ENCODE measurements at regions not wholly inside any gene's neighbourhood (a gene's known extent, or its start where the extent isn't known, plus 50 kb on each side); places are given as distances from the start of the nearest gene placed in this dataset.

DNA sequence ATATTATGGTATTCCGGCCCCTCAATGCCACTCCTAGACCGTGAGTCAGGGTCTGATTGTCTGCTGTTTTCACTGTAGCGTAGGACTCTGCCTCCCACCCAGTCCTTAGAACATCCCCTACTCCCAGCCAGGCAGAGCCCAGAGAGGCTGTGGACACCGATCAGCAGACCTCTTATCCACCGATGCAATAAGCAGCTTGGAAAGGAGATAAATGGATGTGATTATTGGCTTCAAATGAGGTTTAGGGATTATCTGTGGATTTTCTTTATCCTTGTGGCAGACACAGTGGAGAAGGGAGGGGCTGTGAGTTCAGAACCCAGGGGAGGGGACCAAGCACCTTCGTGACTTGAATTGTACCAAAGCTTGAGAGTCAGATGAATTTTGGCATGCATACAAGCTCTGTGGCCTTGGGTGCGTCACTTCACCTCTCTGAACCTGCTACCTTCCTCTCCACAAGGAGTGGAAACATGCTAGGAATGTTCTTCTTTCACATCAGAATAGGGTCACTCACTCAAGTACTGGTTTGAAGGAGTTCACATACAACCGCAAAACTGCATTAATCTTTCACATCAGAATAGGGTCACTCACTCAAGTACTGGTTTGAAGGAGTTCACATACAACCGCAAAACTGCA is 83.1 kb upstream of the CPLX2 start:
- WGBS, 3 donors, result 78 to 80% (median 79%) methylated on average over 9 of the region's 9 CpGs
- peaks cover 2 to 43% (median 9%) of the 10 kb centered on the region in 3 donors for H3K27me3 ChIP-seq (ENCODE audit: insufficient read depth in 3 of 3, low read length in 2 of 3)

DNA sequence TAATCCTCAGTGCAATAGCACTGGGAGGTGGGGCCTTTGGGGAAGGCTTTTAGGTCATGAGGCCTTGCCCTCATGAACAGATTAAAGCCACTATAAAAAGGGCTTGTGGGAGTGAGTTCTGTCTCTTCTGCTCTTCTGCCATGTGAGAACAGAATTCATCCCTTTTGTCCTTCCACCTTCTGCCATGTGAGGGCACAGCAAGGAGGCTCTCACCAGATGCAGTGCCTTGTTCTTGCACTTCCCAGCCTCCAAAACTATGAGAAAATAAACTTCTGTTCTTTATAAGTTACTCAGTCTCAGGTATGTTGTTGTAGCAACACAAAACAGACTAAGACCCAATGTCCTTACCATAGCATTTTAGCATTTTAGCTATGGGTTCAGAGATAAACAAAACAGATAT is 81.7 kb upstream of the CPLX2 start:
- no peaks in the 10 kb centered on the region for H3K4me1 ChIP-seq
- H3K27ac ChIP-seq, result no peak overlapping the region
- no peak overlapping the region for H3K4me3 ChIP-seq
- no peak for DNase-seq
- H3K36me3 ChIP-seq (ENCODE audit: insufficient read depth in 1 of 2, low read depth in 1 of 2), result no peaks in the 10 kb centered on the region
- TF ChIP-seq, protein P1, sequence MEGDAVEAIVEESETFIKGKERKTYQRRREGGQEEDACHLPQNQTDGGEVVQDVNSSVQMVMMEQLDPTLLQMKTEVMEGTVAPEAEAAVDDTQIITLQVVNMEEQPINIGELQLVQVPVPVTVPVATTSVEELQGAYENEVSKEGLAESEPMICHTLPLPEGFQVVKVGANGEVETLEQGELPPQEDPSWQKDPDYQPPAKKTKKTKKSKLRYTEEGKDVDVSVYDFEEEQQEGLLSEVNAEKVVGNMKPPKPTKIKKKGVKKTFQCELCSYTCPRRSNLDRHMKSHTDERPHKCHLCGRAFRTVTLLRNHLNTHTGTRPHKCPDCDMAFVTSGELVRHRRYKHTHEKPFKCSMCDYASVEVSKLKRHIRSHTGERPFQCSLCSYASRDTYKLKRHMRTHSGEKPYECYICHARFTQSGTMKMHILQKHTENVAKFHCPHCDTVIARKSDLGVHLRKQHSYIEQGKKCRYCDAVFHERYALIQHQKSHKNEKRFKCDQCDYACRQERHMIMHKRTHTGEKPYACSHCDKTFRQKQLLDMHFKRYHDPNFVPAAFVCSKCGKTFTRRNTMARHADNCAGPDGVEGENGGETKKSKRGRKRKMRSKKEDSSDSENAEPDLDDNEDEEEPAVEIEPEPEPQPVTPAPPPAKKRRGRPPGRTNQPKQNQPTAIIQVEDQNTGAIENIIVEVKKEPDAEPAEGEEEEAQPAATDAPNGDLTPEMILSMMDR (IDR thresholded peaks at IDR 0.05), result no peak
- ATAC-seq, result no peak
- peaks cover 2 to 53% (median 9%) of the 10 kb centered on the region in 3 donors for H3K27me3 ChIP-seq (ENCODE audit: insufficient read depth in 3 of 3, low read length in 2 of 3)
- no peaks in the 10 kb centered on the region for H3K9me3 ChIP-seq
- intact Hi-C loops (cut with DNase I), result no loop called here

More for the DNA sequence above, 83.1 kb upstream of the CPLX2 start:
- intact Hi-C loops (cut with DNase I), result no loop called here
- ATAC-seq (no peak), DNase-seq (no peak)
- Histone ChIP-seq H3K27ac (no peak overlapping the region), H3K36me3 (ENCODE audit: insufficient read depth in 1 of 2, low read depth in 1 of 2) (no peaks in the 10 kb centered on the region), H3K9me3 (no peaks in the 10 kb centered on the region), H3K4me1 (no peaks in the 10 kb centered on the region), H3K4me3 (no peak overlapping the region)
- TF ChIP-seq, protein P1 (IDR thresholded peaks at IDR 0.05), result no peak

DNA sequence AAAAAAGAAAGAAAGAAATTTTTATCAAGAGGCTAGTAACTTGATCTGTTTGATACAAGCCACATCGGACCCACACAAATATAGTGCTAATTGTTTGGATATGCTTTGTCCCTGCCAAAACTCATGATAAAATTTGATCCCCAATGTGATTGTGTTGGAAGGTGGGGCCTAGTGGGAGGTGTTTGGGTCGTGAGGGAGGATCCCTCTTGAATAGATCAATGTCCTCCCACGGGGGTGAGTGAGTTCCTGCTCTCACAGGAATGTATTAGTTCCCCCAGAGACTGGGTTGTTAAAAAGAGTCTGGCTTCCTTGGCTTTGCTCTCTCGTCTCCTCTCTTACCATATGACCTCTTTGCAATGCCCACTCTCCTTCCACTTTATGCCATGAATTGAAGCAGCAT is 80.6 kb upstream of the CPLX2 start:
- Histone ChIP-seq H3K9me3 (no peaks in the 10 kb centered on the region), H3K4me1 (no peaks in the 10 kb centered on the region), H3K4me3 (no peak overlapping the region), H3K36me3 (ENCODE audit: insufficient read depth in 1 of 2, low read depth in 1 of 2) (no peaks in the 10 kb centered on the region), H3K27ac (no peak overlapping the region), H3K27me3 (ENCODE audit: insufficient read depth in 3 of 3, low read length in 2 of 3) (peaks cover 2 to 57% (median 3%) of the 10 kb centered on the region in 3 donors)
- TF ChIP-seq, protein P1 (IDR thresholded peaks at IDR 0.05), result no peak
- intact Hi-C loops (cut with DNase I), result no loop called here
- no peak for DNase-seq
- ATAC-seq, result no peak
- WGBS, 3 donors, result 22 to 40% (median 37%) methylated on average over 4 of the region's 4 CpGs

DNA sequence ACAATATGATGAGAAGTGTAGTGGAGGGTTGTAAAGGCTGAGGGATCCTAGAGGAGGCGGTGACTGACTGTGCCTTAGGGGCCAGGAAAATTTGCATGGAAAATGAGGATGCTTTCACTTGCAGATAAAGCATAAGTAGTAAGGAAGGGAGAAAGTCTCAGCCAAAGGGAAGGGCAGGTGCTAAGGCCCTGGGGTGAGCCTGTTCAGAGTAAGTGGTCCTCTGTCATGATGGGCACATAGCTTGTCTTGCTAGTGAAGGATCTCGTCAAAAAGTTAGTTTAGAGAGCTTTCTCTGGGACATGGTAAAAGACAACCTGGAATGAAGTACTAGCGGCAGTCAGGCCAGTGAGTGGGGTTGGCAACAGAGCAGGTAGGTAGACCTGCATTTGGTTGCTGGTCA is 75.4 kb upstream of the CPLX2 start:
- TF ChIP-seq, protein P1 (IDR thresholded peaks at IDR 0.05), result no peak
- intact Hi-C loops (cut with DNase I), result no loop called here
- DNase-seq (no peak), ATAC-seq (no peak)
- no peak overlapping the region for H3K27ac ChIP-seq
- peaks cover 3% of the 10 kb centered on the region for H3K4me1 ChIP-seq
- no peaks in the 10 kb centered on the region for H3K36me3 ChIP-seq (ENCODE audit: insufficient read depth in 1 of 2, low read depth in 1 of 2)
- no peaks in the 10 kb centered on the region for H3K9me3 ChIP-seq
- WGBS, 3 donors, result 63 to 73% (median 70%) methylated on average over 3 of the region's 3 CpGs
- H3K27me3 ChIP-seq (ENCODE audit: insufficient read depth in 3 of 3, low read length in 2 of 3), result peaks cover 0 to 97% (median 10%) of the 10 kb centered on the region in 3 donors
- no peak overlapping the region for H3K4me3 ChIP-seq

Measured in psoas muscle (tissue), 7 donors.